ENCODE measurements at regions not wholly inside any gene's neighbourhood (a gene's known extent, or its start where the extent isn't known, plus 50 kb on each side); places are given as distances from the start of the nearest gene placed in this dataset.

DNA sequence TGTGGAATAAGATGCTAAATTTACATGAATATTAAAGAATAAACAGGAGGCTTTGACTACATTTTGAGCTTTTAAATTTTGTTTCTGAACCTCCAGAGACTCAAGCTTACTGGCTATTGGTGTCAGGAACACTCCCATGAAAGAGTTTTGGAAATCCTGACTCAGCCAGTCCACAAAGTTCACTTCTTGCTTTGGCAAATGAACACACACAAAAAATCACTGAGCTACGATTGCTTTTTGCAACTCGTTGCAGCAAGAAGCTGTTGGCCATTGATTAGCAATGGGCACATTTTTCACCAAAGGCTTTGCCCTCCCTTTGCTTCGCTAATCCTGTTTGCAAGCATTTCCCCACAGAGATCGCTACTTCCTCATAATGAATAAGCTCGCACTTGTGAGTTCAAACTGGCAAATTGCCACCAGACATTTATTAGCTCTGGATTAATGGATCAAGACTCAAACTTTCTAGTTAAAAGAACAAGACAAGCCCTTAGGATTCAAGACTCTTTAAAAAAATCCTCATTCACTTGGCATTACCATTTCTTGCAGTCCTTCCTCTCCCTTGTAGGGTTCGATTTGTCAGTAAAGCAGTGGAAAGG, 343.2 kb upstream of the ONECUT1 start:
- H3K4me1 ChIP-seq (ENCODE audit: control insufficient read depth in 1 of 2, extremely low read depth in 1 of 2, insufficient read depth in 2 of 2, low read length in 2 of 2): no peaks in the 10 kb centered on the region
- no peak overlapping the region for H3K4me3 ChIP-seq (ENCODE audit: control insufficient read depth in 1 of 2, extremely low read depth in 1 of 2, low read length in 1 of 2)
- H3K36me3 ChIP-seq (ENCODE audit: control insufficient read depth in 2 of 2, extremely low read depth in 1 of 2, insufficient read depth in 1 of 2, low read length in 1 of 2): no peaks in the 10 kb centered on the region
- H3K27ac ChIP-seq (ENCODE audit: low read length): no peak overlapping the region
- ATAC-seq (replicated peaks in 1 of 4) (no peak), DNase-seq (no peak)
- no peaks in the 10 kb centered on the region for H3K27me3 ChIP-seq (replicated peaks in 1 of 2; ENCODE audit: control insufficient read depth in 2 of 2, extremely low read depth in 1 of 2, insufficient read depth in 2 of 2, low read length in 1 of 2)
- ChIA-PET POLR2A (no interaction called here), CTCF (no interaction called here)
- H3K9me3 ChIP-seq: no peaks in the 10 kb centered on the region
- Mint-ChIP-seq H3K36me3 (no peaks in the 10 kb centered on the region), H3K27ac (no peak overlapping the region), H3K27me3 (peaks cover 3 to 4% of the 10 kb centered on the region in 2 donors), H3K4me1 (no peaks in the 10 kb centered on the region), H3K9me3 (peaks cover 0 to 10% (median 7%) of the 10 kb centered on the region in 3 donors), H3K4me3 (no peak overlapping the region)
- WGBS (ENCODE audit: insufficient coverage): 37% methylated on average over 3 of the region's 6 CpGs

DNA sequence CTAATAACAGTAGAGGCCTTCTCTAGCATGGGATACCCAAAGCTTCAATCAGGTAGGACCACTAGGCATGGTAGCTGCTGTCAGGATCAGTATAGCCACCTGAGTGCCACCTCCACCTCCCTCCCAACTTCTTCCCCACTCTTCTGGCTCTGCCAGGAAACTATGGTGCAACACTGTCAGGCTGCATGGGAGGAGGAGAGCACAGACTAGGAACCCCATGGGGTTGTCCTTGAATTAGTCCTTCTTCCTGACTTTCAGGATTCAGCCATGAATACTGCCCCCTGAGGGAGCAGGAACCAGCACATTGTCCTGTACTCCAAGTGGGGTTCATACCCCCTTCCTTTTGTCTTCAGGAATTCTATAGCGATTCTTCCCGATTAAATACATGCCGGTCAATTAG, 340.8 kb upstream of the ONECUT1 start:
- DNase-seq (no peak), ATAC-seq (replicated peaks in 1 of 4) (no peak)
- Mint-ChIP-seq H3K4me1 (no peaks in the 10 kb centered on the region), H3K27ac (no peak overlapping the region), H3K27me3 (peaks cover 3 to 4% of the 10 kb centered on the region in 2 donors), H3K9me3 (peaks cover 0 to 10% (median 7%) of the 10 kb centered on the region in 3 donors), H3K36me3 (no peaks in the 10 kb centered on the region), H3K4me3 (no peak overlapping the region)
- Histone ChIP-seq H3K27ac (ENCODE audit: low read length) (no peak overlapping the region), H3K27me3 (replicated peaks in 1 of 2; ENCODE audit: control insufficient read depth in 2 of 2, extremely low read depth in 1 of 2, insufficient read depth in 2 of 2, low read length in 1 of 2) (no peaks in the 10 kb centered on the region), H3K9me3 (no peaks in the 10 kb centered on the region), H3K4me3 (ENCODE audit: control insufficient read depth in 1 of 2, extremely low read depth in 1 of 2, low read length in 1 of 2) (no peak overlapping the region), H3K36me3 (ENCODE audit: control insufficient read depth in 2 of 2, extremely low read depth in 1 of 2, insufficient read depth in 1 of 2, low read length in 1 of 2) (no peaks in the 10 kb centered on the region), H3K4me1 (ENCODE audit: control insufficient read depth in 1 of 2, extremely low read depth in 1 of 2, insufficient read depth in 2 of 2, low read length in 2 of 2) (no peaks in the 10 kb centered on the region)
- POLR2A ChIA-PET: no interaction called here
- CTCF ChIA-PET: no interaction called here
- 100% methylated on average over 3 of the region's 3 CpGs for WGBS (ENCODE audit: insufficient coverage)

GRCh38 chr15:53129121-53129904, 339.2 kb upstream of the ONECUT1 start:
- H3K4me1 ChIP-seq (ENCODE audit: control insufficient read depth in 1 of 2, extremely low read depth in 1 of 2, insufficient read depth in 2 of 2, low read length in 2 of 2): no peaks in the 10 kb centered on the region
- no peak overlapping the region for H3K4me3 ChIP-seq (ENCODE audit: control insufficient read depth in 1 of 2, extremely low read depth in 1 of 2, low read length in 1 of 2)
- no peak for DNase-seq
- H3K9me3 ChIP-seq: no peaks in the 10 kb centered on the region
- Mint-ChIP-seq H3K9me3 (peaks cover 0 to 7% (median 3%) of the 10 kb centered on the region in 3 donors), H3K36me3 (no peaks in the 10 kb centered on the region), H3K4me1 (no peaks in the 10 kb centered on the region), H3K27ac (no peak overlapping the region), H3K27me3 (peaks cover 3 to 4% of the 10 kb centered on the region in 2 donors), H3K4me3 (no peak overlapping the region)
- no peaks in the 10 kb centered on the region for H3K36me3 ChIP-seq (ENCODE audit: control insufficient read depth in 2 of 2, extremely low read depth in 1 of 2, insufficient read depth in 1 of 2, low read length in 1 of 2)
- H3K27me3 ChIP-seq (replicated peaks in 1 of 2; ENCODE audit: control insufficient read depth in 2 of 2, extremely low read depth in 1 of 2, insufficient read depth in 2 of 2, low read length in 1 of 2): no peaks in the 10 kb centered on the region
- ChIA-PET CTCF (no interaction called here), POLR2A (no interaction called here)
- WGBS (ENCODE audit: insufficient coverage): 80% methylated on average over 2 of the region's 12 CpGs
- ATAC-seq (replicated peaks in 1 of 4): no peak
- no peak overlapping the region for H3K27ac ChIP-seq (ENCODE audit: low read length)

DNA sequence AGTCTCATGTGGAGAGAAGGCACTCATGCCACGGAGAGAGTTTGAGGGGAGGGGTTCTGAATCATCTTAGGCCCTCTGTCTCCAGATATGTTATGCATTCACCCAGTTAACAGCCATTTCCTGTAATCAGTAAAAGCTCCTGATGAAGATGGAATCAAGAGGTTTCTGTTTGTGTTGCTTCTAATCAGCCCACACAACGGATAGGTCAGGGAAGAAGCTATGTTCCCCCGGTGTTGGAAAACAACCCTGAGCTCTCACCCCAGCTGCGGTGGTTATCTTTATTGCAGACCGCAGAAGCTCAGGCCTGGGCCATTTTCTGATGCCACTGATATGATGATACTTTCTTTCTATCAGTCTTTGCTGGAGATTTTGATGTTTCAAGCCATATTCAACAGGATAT, 338.5 kb upstream of the ONECUT1 start:
- Histone ChIP-seq H3K9me3 (no peaks in the 10 kb centered on the region), H3K27ac (ENCODE audit: low read length) (no peak overlapping the region), H3K27me3 (replicated peaks in 1 of 2; ENCODE audit: control insufficient read depth in 2 of 2, extremely low read depth in 1 of 2, insufficient read depth in 2 of 2, low read length in 1 of 2) (no peaks in the 10 kb centered on the region), H3K36me3 (ENCODE audit: control insufficient read depth in 2 of 2, extremely low read depth in 1 of 2, insufficient read depth in 1 of 2, low read length in 1 of 2) (no peaks in the 10 kb centered on the region), H3K4me1 (ENCODE audit: control insufficient read depth in 1 of 2, extremely low read depth in 1 of 2, insufficient read depth in 2 of 2, low read length in 2 of 2) (no peaks in the 10 kb centered on the region), H3K4me3 (ENCODE audit: control insufficient read depth in 1 of 2, extremely low read depth in 1 of 2, low read length in 1 of 2) (no peak overlapping the region)
- no peak overlapping the region for H3K27ac Mint-ChIP-seq
- no peak for ATAC-seq (replicated peaks in 1 of 4)
- CTCF ChIA-PET: no interaction called here
- H3K4me1 Mint-ChIP-seq: no peaks in the 10 kb centered on the region
- no peak for DNase-seq
- POLR2A ChIA-PET: no interaction called here
- WGBS (ENCODE audit: insufficient coverage): 59% methylated on average over 2 of the region's 5 CpGs
- H3K9me3 Mint-ChIP-seq: peaks cover 0 to 5% (median 3%) of the 10 kb centered on the region in 3 donors
- no peaks in the 10 kb centered on the region for H3K36me3 Mint-ChIP-seq
- peaks cover under 1 to 3% of the 10 kb centered on the region in 2 donors for H3K27me3 Mint-ChIP-seq
- no peak overlapping the region for H3K4me3 Mint-ChIP-seq

- Mint-ChIP-seq H3K27ac (no peak overlapping the region), H3K4me1 (no peaks in the 10 kb centered on the region), H3K4me3 (no peak overlapping the region), H3K9me3 (no peaks in the 10 kb centered on the region), H3K27me3 (no peaks in the 10 kb centered on the region), H3K36me3 (no peaks in the 10 kb centered on the region)
- H3K9me3 ChIP-seq: no peaks in the 10 kb centered on the region
- no peak overlapping the region for H3K27ac ChIP-seq (ENCODE audit: low read length)
- no peak overlapping the region for H3K4me3 ChIP-seq (ENCODE audit: control insufficient read depth in 1 of 2, extremely low read depth in 1 of 2, low read length in 1 of 2)
- no peaks in the 10 kb centered on the region for H3K4me1 ChIP-seq (ENCODE audit: control insufficient read depth in 1 of 2, extremely low read depth in 1 of 2, insufficient read depth in 2 of 2, low read length in 2 of 2)
- ATAC-seq (replicated peaks in 1 of 4) (no peak), DNase-seq (no peak)
- ChIA-PET CTCF (no interaction called here), POLR2A (no interaction called here)
- no peaks in the 10 kb centered on the region for H3K36me3 ChIP-seq (ENCODE audit: control insufficient read depth in 2 of 2, extremely low read depth in 1 of 2, insufficient read depth in 1 of 2, low read length in 1 of 2)
- WGBS (ENCODE audit: insufficient coverage): no CpG with 5 or more reads among the region's 4 CpGs
- no peaks in the 10 kb centered on the region for H3K27me3 ChIP-seq (replicated peaks in 1 of 2; ENCODE audit: control insufficient read depth in 2 of 2, extremely low read depth in 1 of 2, insufficient read depth in 2 of 2, low read length in 1 of 2)
Measured at GRCh38 chr15:53126144-53126543, 336.0 kb upstream of the ONECUT1 start.

DNA sequence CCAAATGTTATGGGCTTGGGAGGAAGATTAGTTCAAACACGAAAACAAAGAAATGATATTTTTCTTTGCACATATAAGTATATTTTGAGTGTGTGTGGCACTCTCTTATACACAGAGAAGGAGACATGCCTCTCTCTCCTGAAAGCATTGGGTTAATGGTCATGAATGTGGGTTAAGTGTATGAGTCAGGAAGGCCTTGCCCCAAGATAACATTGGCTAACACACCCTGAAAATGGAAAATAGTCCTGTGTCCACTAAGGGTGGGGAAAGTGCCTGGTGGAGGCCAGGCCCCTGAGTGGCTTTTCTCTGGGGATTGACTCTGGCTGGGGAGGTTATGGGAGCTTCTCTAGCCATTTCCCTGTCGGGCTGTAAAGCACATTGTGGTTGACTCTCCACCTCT, 332.7 kb upstream of the ONECUT1 start:
- H3K27ac ChIP-seq (ENCODE audit: low read length): no peak overlapping the region
- Mint-ChIP-seq H3K9me3 (no peaks in the 10 kb centered on the region), H3K27me3 (no peaks in the 10 kb centered on the region), H3K27ac (no peak overlapping the region), H3K36me3 (no peaks in the 10 kb centered on the region), H3K4me1 (no peaks in the 10 kb centered on the region), H3K4me3 (no peak overlapping the region)
- no peak overlapping the region for H3K4me3 ChIP-seq (ENCODE audit: control insufficient read depth in 1 of 2, extremely low read depth in 1 of 2, low read length in 1 of 2)
- no peak for ATAC-seq (replicated peaks in 1 of 4)
- DNase-seq: no peak
- POLR2A ChIA-PET: no interaction called here
- H3K27me3 ChIP-seq (replicated peaks in 1 of 2; ENCODE audit: control insufficient read depth in 2 of 2, extremely low read depth in 1 of 2, insufficient read depth in 2 of 2, low read length in 1 of 2): no peaks in the 10 kb centered on the region
- no CpG with 5 or more reads among the region's 2 CpGs for WGBS (ENCODE audit: insufficient coverage)
- no peaks in the 10 kb centered on the region for H3K4me1 ChIP-seq (ENCODE audit: control insufficient read depth in 1 of 2, extremely low read depth in 1 of 2, insufficient read depth in 2 of 2, low read length in 2 of 2)
- no peaks in the 10 kb centered on the region for H3K36me3 ChIP-seq (ENCODE audit: control insufficient read depth in 2 of 2, extremely low read depth in 1 of 2, insufficient read depth in 1 of 2, low read length in 1 of 2)
- CTCF ChIA-PET: no interaction called here
- no peaks in the 10 kb centered on the region for H3K9me3 ChIP-seq

Measured in T-cell (primary cell).